Epithelial cell of proximal tubule (primary cell): ENCODE measurements at regions not wholly inside any gene's neighbourhood (a gene's known extent, or its start where the extent isn't known, plus 50 kb on each side); places are given as distances from the start of the nearest gene placed in this dataset.
"Not testable (repeated sequence)": the region's sequence is repeated elsewhere in the genome, so short reads cannot be mapped to it uniquely, and the experiment has no call there.

Experiments used
- DNase-seq: peaks from one replicate; pipeline ENCODE4 v3.0.0-alpha.2; 2011; ENCODE audit warnings: low read depth
- H3K4me3 ChIP-seq: 2 replicates; pipeline ENCODE4 v1.5.1; 2011; ENCODE audit warnings: low read depth, mild to moderate bottlenecking, low read length
- CTCF ChIP-seq: conservative IDR thresholded peaks from 2 replicates; pipeline ENCODE4 v1.5.1; 2012; ENCODE audit warnings: low read depth, mild to moderate bottlenecking, low read length

- no peak for DNase-seq
These were observed 313.9 kb upstream of the GRID2 start for GRCh38 chr4:91989914-91990313.

GRCh38 chr4:91990726-91991125 lies 313.0 kb upstream of the GRID2 start:
- H3K4me3 ChIP-seq = no peak overlapping the region
- no peak for DNase-seq
- no peak for TF ChIP-seq CTCF

More at GRCh38 chr4:91989914-91990313, 313.9 kb upstream of the GRID2 start:
- H3K4me3 ChIP-seq = no peak overlapping the region
- no peak for TF ChIP-seq CTCF

GRCh38 chr4:91997045-91997444 lies 306.7 kb upstream of the GRID2 start:
- no peak for TF ChIP-seq CTCF
- no peak overlapping the region for H3K4me3 ChIP-seq
- no peak for DNase-seq

- no peak overlapping the region for H3K4me3 ChIP-seq
- DNase-seq = no peak
- peak; percentile 26 for TF ChIP-seq CTCF
These were observed 290.6 kb upstream of the GRID2 start for GRCh38 chr4:92012899-92013867.

GRCh38 chr4:92014067-92014466 lies 289.7 kb upstream of the GRID2 start:
- no peak for TF ChIP-seq CTCF
- no peak overlapping the region for H3K4me3 ChIP-seq
- no peak for DNase-seq

GRCh38 chr4:92021203-92021602 lies 282.6 kb upstream of the GRID2 start:
- H3K4me3 ChIP-seq = no peak overlapping the region
- no peak for DNase-seq
- TF ChIP-seq CTCF = no peak

- DNase-seq = no peak
- TF ChIP-seq CTCF = no peak
- H3K4me3 ChIP-seq = no peak overlapping the region
These were observed 282.0 kb upstream of the GRID2 start for GRCh38 chr4:92021788-92022187.

GRCh38 chr4:92028830-92029229 lies 274.9 kb upstream of the GRID2 start:
- not testable (repeated sequence) for DNase-seq, H3K4me3 ChIP-seq
